C4-2B (cell line): ENCODE measurements at regions not wholly inside any gene's neighbourhood (a gene's known extent, or its start where the extent isn't known, plus 50 kb on each side); places are given as distances from the start of the nearest gene placed in this dataset.
"Not testable (repeated sequence)": the region's sequence is repeated elsewhere in the genome, so short reads cannot be mapped to it uniquely, and the experiment has no call there.

Experiments used
- H3K27ac ChIP-seq: fragments of 450-650 bp; 2 replicates; pipeline ENCODE4 v1.5.1; 2017
- ZFX ChIP-seq: fragments of 450-650 bp; IDR thresholded peaks from 2 replicates; pipeline ENCODE4 v1.6.1; 2017
- TF ChIP-seq, protein P1 (sequence below): fragments of 450-650 bp; conservative IDR thresholded peaks from 2 replicates; pipeline ENCODE4 v1.5.1; 2017; ENCODE audit warnings: mild to moderate bottlenecking

DNA sequence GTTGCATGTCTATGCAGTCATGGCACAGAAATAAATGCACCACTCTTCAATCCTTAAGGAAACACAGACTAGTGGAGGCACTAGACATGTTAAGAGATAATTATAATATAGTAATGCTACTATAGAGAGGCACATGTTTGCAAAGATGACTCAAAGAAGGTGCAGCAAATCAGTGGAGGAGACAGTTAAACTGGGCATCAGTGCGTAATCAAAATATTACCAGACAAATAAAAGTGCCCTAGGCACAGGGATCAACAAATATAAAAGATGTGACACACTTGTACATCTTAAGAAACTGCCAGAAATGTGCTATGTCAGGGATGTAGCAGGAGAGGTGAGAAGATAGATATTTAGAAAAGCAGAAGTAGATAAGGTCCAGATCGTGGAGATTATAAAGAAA lies 642.1 kb downstream of the SLCO4C1 start:
- TF ChIP-seq, protein P1, sequence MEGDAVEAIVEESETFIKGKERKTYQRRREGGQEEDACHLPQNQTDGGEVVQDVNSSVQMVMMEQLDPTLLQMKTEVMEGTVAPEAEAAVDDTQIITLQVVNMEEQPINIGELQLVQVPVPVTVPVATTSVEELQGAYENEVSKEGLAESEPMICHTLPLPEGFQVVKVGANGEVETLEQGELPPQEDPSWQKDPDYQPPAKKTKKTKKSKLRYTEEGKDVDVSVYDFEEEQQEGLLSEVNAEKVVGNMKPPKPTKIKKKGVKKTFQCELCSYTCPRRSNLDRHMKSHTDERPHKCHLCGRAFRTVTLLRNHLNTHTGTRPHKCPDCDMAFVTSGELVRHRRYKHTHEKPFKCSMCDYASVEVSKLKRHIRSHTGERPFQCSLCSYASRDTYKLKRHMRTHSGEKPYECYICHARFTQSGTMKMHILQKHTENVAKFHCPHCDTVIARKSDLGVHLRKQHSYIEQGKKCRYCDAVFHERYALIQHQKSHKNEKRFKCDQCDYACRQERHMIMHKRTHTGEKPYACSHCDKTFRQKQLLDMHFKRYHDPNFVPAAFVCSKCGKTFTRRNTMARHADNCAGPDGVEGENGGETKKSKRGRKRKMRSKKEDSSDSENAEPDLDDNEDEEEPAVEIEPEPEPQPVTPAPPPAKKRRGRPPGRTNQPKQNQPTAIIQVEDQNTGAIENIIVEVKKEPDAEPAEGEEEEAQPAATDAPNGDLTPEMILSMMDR, result no peak
- TF ChIP-seq ZFX, result no peak
- no peak overlapping the region for H3K27ac ChIP-seq

GRCh38 chr5:101647861-101648260 lies 648.2 kb downstream of the SLCO4C1 start:
- no peak overlapping the region for H3K27ac ChIP-seq
- TF ChIP-seq, protein P1, result no peak
- no peak for TF ChIP-seq ZFX

GRCh38 chr5:101643794-101644193 lies 652.3 kb downstream of the SLCO4C1 start:
- H3K27ac ChIP-seq, result no peak overlapping the region
- TF ChIP-seq, protein P1, result no peak
- no peak for TF ChIP-seq ZFX

GRCh38 chr5:101637599-101637998 lies 658.5 kb downstream of the SLCO4C1 start:
- H3K27ac ChIP-seq, result no peak overlapping the region
- TF ChIP-seq, protein P1, result no peak
- no peak for TF ChIP-seq ZFX

DNA sequence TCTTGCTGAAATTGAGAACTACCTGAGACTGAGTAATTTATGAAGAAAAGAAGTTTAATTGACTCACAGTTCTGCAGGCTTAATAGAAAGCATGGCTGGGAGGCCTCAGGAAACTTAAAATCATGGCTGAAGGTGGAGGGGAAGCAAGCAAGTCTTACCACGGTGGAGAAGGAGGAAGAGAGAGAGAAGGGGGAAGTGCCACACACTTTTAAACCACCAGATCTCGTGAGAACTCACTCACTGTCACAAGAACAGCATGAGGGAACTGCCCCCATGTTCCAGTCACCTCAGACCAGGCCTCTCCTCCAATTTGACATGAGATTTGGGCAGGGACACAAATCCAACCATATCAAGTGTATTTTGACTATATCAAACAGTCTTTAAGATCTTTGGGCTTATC lies 668.3 kb downstream of the SLCO4C1 start:
- H3K27ac ChIP-seq, result not testable (repeated sequence)

DNA sequence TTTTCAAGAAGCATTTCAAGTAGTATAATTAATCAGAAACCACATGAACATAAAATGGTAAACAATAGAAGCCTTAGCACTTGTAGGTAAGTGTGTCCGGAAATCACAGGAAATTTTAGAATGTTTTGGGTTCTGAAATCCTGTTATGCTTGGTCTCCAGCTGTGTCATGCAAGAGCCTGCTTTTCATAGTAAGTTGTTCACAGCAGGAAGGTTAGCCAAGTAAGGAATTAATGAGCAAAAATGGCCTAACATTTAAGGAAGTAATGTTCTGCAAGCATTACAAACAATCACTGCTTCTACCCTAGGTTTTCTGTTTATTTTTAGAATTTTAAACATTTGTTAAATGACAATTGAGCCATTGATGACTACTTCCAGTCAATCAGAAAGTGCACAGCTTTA lies 669.5 kb downstream of the SLCO4C1 start:
- no peak overlapping the region for H3K27ac ChIP-seq
- TF ChIP-seq, protein P1, result no peak
- TF ChIP-seq ZFX, result no peak

- no peak for TF ChIP-seq ZFX
- TF ChIP-seq, protein P1, result no peak
- H3K27ac ChIP-seq, result no peak overlapping the region
Observed at GRCh38 chr5:101611039-101611438, 685.0 kb downstream of the SLCO4C1 start.

DNA sequence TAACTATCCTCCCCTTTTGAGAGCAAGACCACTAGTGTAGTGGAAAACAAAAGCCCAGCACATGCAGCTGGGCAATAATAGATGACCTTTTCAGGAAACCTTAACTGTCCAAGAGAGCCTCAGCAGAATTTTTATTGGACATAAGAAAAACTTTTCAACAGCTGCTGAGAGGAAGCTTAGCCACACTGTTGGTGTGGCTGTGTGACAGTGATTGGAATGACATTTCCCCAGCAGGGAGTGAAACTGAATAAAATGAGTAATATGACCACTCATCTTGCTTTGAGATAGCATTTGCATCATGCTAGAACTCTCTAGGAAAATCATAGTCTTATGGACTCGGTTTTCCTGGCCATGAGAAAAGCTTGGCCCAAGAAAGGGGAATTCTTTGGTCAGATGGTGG lies 687.8 kb downstream of the SLCO4C1 start:
- no peak overlapping the region for H3K27ac ChIP-seq
- TF ChIP-seq, protein P1, result no peak
- TF ChIP-seq ZFX, result no peak
